AML-193 (cell line): ENCODE measurements at regions not wholly inside any gene's neighbourhood (a gene's known extent, or its start where the extent isn't known, plus 50 kb on each side); places are given as distances from the start of the nearest gene placed in this dataset.
"Not testable (repeated sequence)": the region's sequence is repeated elsewhere in the genome, so short reads cannot be mapped to it uniquely, and the experiment has no call there.

Experiments
- DNase-seq, 2 experiments: peaks; one replicate each; lab custom pipeline; 2025; lab: John Stamatoyannopoulos, UW

- DNase-seq = no peak
Measured at GRCh38 chr4:34861666-34862065, 1382.6 kb downstream of the ARAP2 start.

GRCh38 chr4:34878961-34879360, 1365.4 kb downstream of the ARAP2 start:
- no peak for DNase-seq

GRCh38 chr4:34880246-34880645, 1364.1 kb downstream of the ARAP2 start:
- DNase-seq = no peak

GRCh38 chr4:34891892-34892291, 1352.4 kb downstream of the ARAP2 start:
- no peak for DNase-seq

- DNase-seq = no peak
Measured at GRCh38 chr4:34893382-34893781, 1350.9 kb downstream of the ARAP2 start.

GRCh38 chr4:34920032-34920431, 1324.3 kb downstream of the ARAP2 start:
- DNase-seq = no peak

GRCh38 chr4:34921391-34921790, 1322.9 kb downstream of the ARAP2 start:
- DNase-seq = no peak

- no peak for DNase-seq
Measured at GRCh38 chr4:34922325-34922724, 1322.0 kb downstream of the ARAP2 start.

GRCh38 chr4:34932591-34932990, 1311.7 kb downstream of the ARAP2 start:
- DNase-seq = no peak

GRCh38 chr4:34935739-34936138, 1308.6 kb downstream of the ARAP2 start:
- DNase-seq = no peak

GRCh38 chr4:34939073-34939472, 1305.2 kb downstream of the ARAP2 start:
- DNase-seq = no peak

GRCh38 chr4:34943741-34944386, 1300.5 kb downstream of the ARAP2 start:
- no peak for DNase-seq

- DNase-seq = no peak
Measured at GRCh38 chr4:34950926-34951325, 1293.4 kb downstream of the ARAP2 start.

GRCh38 chr4:34953145-34953799, 1291.0 kb downstream of the ARAP2 start:
- no peak for DNase-seq

GRCh38 chr4:34964613-34965012, 1279.7 kb downstream of the ARAP2 start:
- DNase-seq = no peak

GRCh38 chr4:34972189-34972588, 1272.1 kb downstream of the ARAP2 start:
- no peak for DNase-seq

GRCh38 chr4:34973650-34974312, 1270.5 kb downstream of the ARAP2 start:
- no peak for DNase-seq

GRCh38 chr4:34974313-34974680, 1270.0 kb downstream of the ARAP2 start:
- no peak for DNase-seq

GRCh38 chr4:35021222-35021621, 1223.1 kb downstream of the ARAP2 start:
- not testable (repeated sequence) for DNase-seq

GRCh38 chr4:35025152-35025834, 1219.0 kb downstream of the ARAP2 start:
- DNase-seq = no peak

GRCh38 chr4:35038079-35038805, 1206.1 kb downstream of the ARAP2 start:
- no peak for DNase-seq

GRCh38 chr4:35038845-35039244, 1205.5 kb downstream of the ARAP2 start:
- DNase-seq = no peak
